Skeletal muscle cell (primary cell): ENCODE measurements at regions not wholly inside any gene's neighbourhood (a gene's known extent, or its start where the extent isn't known, plus 50 kb on each side); places are given as distances from the start of the nearest gene placed in this dataset.

ENCODE experiments used
- DNase-seq: peaks from one replicate; pipeline ENCODE4 v3.0.0-alpha.2; 2010; ENCODE audit warnings: low read depth
- H3K4me3 ChIP-seq: 2 replicates; pipeline ENCODE4 v1.5.1; 2011; ENCODE audit warnings: low read depth, mild to moderate bottlenecking, control low read depth, low read length, moderate library complexity

- H3K4me3 ChIP-seq, result no peak overlapping the region
- no peak for DNase-seq
Measured at GRCh38 chr6:26149240-26149639, 62.0 kb downstream of the HFE start.

- H3K4me3 ChIP-seq, result no peak overlapping the region
- no peak for DNase-seq
Measured at GRCh38 chr6:26152226-26153101, 65.2 kb downstream of the HFE start.

GRCh38 chr6:26155061-26155930 is 68.1 kb downstream of the HFE start:
- peak overlapping the region; percentile 75 for H3K4me3 ChIP-seq
- DNase-seq, result no peak

- DNase-seq, result peak; percentile 61
- H3K4me3 ChIP-seq, result peak overlapping the region; percentile 75
Measured at GRCh38 chr6:26156105-26156849, 69.0 kb downstream of the HFE start.

GRCh38 chr6:26156850-26157250 is 69.6 kb downstream of the HFE start:
- DNase-seq, result no peak
- H3K4me3 ChIP-seq, result peak overlapping the region; percentile 75

GRCh38 chr6:26157251-26158075 is 70.2 kb downstream of the HFE start:
- H3K4me3 ChIP-seq, result peak overlapping the region; percentile 75
- peak; percentile 93 for DNase-seq

- peak overlapping the region; percentile 54 for H3K4me3 ChIP-seq
- DNase-seq, result no peak
Measured at GRCh38 chr6:26158076-26158580, 70.9 kb downstream of the HFE start.

GRCh38 chr6:26158581-26159356 is 71.5 kb downstream of the HFE start:
- H3K4me3 ChIP-seq, result peak overlapping the region; percentile 54
- DNase-seq, result no peak

GRCh38 chr6:26159357-26160273 is 72.4 kb downstream of the HFE start:
- no peak for DNase-seq
- peak overlapping the region; percentile 54 for H3K4me3 ChIP-seq

GRCh38 chr6:26161322-26161721 is 74.1 kb downstream of the HFE start:
- no peak overlapping the region for H3K4me3 ChIP-seq
- DNase-seq, result no peak

GRCh38 chr6:26162399-26162798 is 75.2 kb downstream of the HFE start:
- no peak for DNase-seq
- H3K4me3 ChIP-seq, result no peak overlapping the region

- no peak for DNase-seq
- no peak overlapping the region for H3K4me3 ChIP-seq
Measured at GRCh38 chr6:26163427-26164119, 76.3 kb downstream of the HFE start.

GRCh38 chr6:26164120-26164505 is 76.9 kb downstream of the HFE start:
- no peak for DNase-seq
- H3K4me3 ChIP-seq, result no peak overlapping the region

GRCh38 chr6:26165261-26165790 is 78.1 kb downstream of the HFE start:
- H3K4me3 ChIP-seq, result no peak overlapping the region
- no peak for DNase-seq

- no peak for DNase-seq
- no peak overlapping the region for H3K4me3 ChIP-seq
Measured at GRCh38 chr6:26170181-26170580, 83.0 kb downstream of the HFE start.
